Parathyroid adenoma (tissue), 2 donors: ENCODE measurements at regions not wholly inside any gene's neighbourhood (a gene's known extent, or its start where the extent isn't known, plus 50 kb on each side); places are given as distances from the start of the nearest gene placed in this dataset.

Experiments
- H2AFZ ChIP-seq: fragments of 300-600 bp; sonication (generic); one replicate; pipeline ENCODE4 v1.7.0; 2017; ENCODE audit warnings: antibody characterized with exemption, mild to moderate bottlenecking
- H3K27ac ChIP-seq: fragments of 300-600 bp; sonication (generic); one replicate; pipeline ENCODE4 v1.7.0; 2017
- H3K27me3 ChIP-seq: fragments of 300-600 bp; sonication (generic); one replicate; pipeline ENCODE4 v1.7.0; 2017; ENCODE audit warnings: low read length; ENCODE audit not compliant: control insufficient read depth, insufficient read depth
- H3K36me3 ChIP-seq: fragments of 300-600 bp; sonication (generic); one replicate; pipeline ENCODE4 v1.7.0; 2017; ENCODE audit warnings: low read length; ENCODE audit not compliant: control insufficient read depth, insufficient read depth
- H3K4me1 ChIP-seq: fragments of 300-600 bp; sonication (generic); one replicate; pipeline ENCODE4 v1.7.0; 2017; ENCODE audit warnings: control low read depth
- H3K4me2 ChIP-seq: fragments of 300-600 bp; sonication (generic); one replicate; pipeline ENCODE4 v1.7.0; 2017; ENCODE audit warnings: low read length
- H3K4me3 ChIP-seq: fragments of 300-600 bp; sonication (generic); one replicate; pipeline ENCODE4 v1.7.0; 2017; ENCODE audit warnings: low read depth, low read length
- H3K79me2 ChIP-seq: fragments of 300-600 bp; sonication (generic); one replicate; pipeline ENCODE4 v1.7.0; 2017; ENCODE audit warnings: control low read depth
- H3K9ac ChIP-seq: fragments of 300-600 bp; sonication (generic); one replicate; pipeline ENCODE4 v1.7.0; 2017; ENCODE audit warnings: mild to moderate bottlenecking
- H3K9me3 ChIP-seq: fragments of 300-600 bp; sonication (generic); one replicate; pipeline ENCODE4 v1.7.0; 2017; ENCODE audit warnings: low read length; ENCODE audit not compliant: control insufficient read depth
- CTCF ChIP-seq: fragments of 300-600 bp; sonication (generic); IDR thresholded peaks from one replicate; pipeline ENCODE4 v1.7.0; 2017; ENCODE audit warnings: antibody characterized with exemption, mild to moderate bottlenecking
- donor health status: primary hyperparathyroidism.

GRCh38 chr7:52146871-52147634 lies 830.4 kb upstream of the COBL start:
- Histone ChIP-seq H2AFZ (no peak overlapping the region), H3K4me3 (no peak overlapping the region), H3K9ac (no peak overlapping the region), H3K4me2 (no peak overlapping the region), H3K36me3 (no peaks in the 10 kb centered on the region), H3K9me3 (no peaks in the 10 kb centered on the region), H3K27ac (no peak overlapping the region), H3K79me2 (no peaks in the 10 kb centered on the region), H3K27me3 (no peaks in the 10 kb centered on the region), H3K4me1 (no peaks in the 10 kb centered on the region)
- no peak for TF ChIP-seq CTCF

- H2AFZ ChIP-seq, result no peak overlapping the region
- H3K4me2 ChIP-seq, result no peak overlapping the region
- H3K9ac ChIP-seq, result no peak overlapping the region
- H3K36me3 ChIP-seq, result no peaks in the 10 kb centered on the region
- no peaks in the 10 kb centered on the region for H3K79me2 ChIP-seq
- no peak overlapping the region for H3K27ac ChIP-seq
- H3K4me1 ChIP-seq, result no peaks in the 10 kb centered on the region
- H3K27me3 ChIP-seq, result no peaks in the 10 kb centered on the region
- no peaks in the 10 kb centered on the region for H3K9me3 ChIP-seq
- TF ChIP-seq CTCF, result no peak
- H3K4me3 ChIP-seq, result no peak overlapping the region
Observed at GRCh38 chr7:52143219-52143618, 826.6 kb upstream of the COBL start.

- Histone ChIP-seq H3K27me3 (no peaks in the 10 kb centered on the region), H3K9me3 (no peaks in the 10 kb centered on the region), H2AFZ (no peak overlapping the region), H3K79me2 (no peaks in the 10 kb centered on the region), H3K4me2 (no peak overlapping the region), H3K4me3 (no peak overlapping the region), H3K27ac (no peak overlapping the region), H3K4me1 (no peaks in the 10 kb centered on the region), H3K9ac (no peak overlapping the region), H3K36me3 (no peaks in the 10 kb centered on the region)
- no peak for TF ChIP-seq CTCF
Observed at GRCh38 chr7:52140851-52141250, 824.2 kb upstream of the COBL start.

GRCh38 chr7:52135403-52135802 lies 818.8 kb upstream of the COBL start:
- Histone ChIP-seq H3K36me3 (no peaks in the 10 kb centered on the region), H2AFZ (no peak overlapping the region), H3K79me2 (no peaks in the 10 kb centered on the region), H3K9ac (no peak overlapping the region), H3K4me3 (no peak overlapping the region), H3K27me3 (no peaks in the 10 kb centered on the region), H3K27ac (no peak overlapping the region), H3K9me3 (no peaks in the 10 kb centered on the region), H3K4me2 (no peak overlapping the region), H3K4me1 (no peaks in the 10 kb centered on the region)
- no peak for TF ChIP-seq CTCF

GRCh38 chr7:52129278-52129677 lies 812.7 kb upstream of the COBL start:
- no peak overlapping the region for H3K9ac ChIP-seq
- no peak overlapping the region for H2AFZ ChIP-seq
- H3K27ac ChIP-seq, result no peak overlapping the region
- H3K27me3 ChIP-seq, result no peaks in the 10 kb centered on the region
- no peak overlapping the region for H3K4me3 ChIP-seq
- no peak for TF ChIP-seq CTCF
- H3K4me2 ChIP-seq, result no peak overlapping the region
- no peaks in the 10 kb centered on the region for H3K4me1 ChIP-seq
- no peaks in the 10 kb centered on the region for H3K9me3 ChIP-seq
- no peaks in the 10 kb centered on the region for H3K36me3 ChIP-seq
- H3K79me2 ChIP-seq, result no peaks in the 10 kb centered on the region
